ENCODE measurements at regions not wholly inside any gene's neighbourhood (a gene's known extent, or its start where the extent isn't known, plus 50 kb on each side); places are given as distances from the start of the nearest gene placed in this dataset.

DNA sequence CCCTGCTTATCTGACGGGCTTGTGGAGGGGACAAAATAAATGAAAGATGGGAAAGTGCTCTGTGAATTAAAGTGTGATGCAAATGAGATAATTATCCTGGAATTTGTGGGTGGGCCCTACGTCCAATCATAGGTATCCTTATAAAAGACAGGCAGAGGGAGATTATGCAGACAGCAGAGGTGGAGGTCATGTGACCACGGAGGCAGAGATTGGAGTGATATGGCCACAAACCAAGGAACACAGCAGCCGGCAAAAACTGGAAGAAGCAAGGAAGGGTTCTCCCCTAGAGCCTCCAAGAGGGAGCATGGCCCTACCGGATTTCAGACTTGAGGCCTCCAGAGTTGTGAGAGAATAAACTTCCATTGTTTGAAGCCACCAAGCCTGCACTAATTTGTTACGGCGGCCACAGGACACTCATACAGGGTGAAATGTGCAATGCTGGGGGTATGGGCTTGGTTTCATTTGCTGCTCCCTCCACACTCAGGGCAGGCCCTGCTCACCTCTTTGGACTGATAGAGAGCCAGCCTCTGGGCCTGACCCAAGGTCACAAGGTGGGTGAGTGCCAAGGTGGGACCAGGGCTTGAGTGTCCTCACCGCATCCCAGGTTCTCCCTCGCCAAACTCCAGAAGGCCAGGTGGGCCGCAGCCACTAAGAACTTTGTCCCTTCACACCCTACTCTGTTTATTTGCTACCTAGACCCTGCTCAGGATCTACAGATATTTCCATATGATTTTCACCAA lies 149.6 kb upstream of the TNRC6C start:
- ATAC-seq: no peak
- Mint-ChIP-seq H3K27me3 (peaks cover 14% of the 10 kb centered on the region), H3K4me3 (no peak overlapping the region), H3K4me1 (no peaks in the 10 kb centered on the region), H3K36me3 (no peaks in the 10 kb centered on the region), H3K27ac (no peak overlapping the region), H3K9me3 (no peaks in the 10 kb centered on the region)

DNA sequence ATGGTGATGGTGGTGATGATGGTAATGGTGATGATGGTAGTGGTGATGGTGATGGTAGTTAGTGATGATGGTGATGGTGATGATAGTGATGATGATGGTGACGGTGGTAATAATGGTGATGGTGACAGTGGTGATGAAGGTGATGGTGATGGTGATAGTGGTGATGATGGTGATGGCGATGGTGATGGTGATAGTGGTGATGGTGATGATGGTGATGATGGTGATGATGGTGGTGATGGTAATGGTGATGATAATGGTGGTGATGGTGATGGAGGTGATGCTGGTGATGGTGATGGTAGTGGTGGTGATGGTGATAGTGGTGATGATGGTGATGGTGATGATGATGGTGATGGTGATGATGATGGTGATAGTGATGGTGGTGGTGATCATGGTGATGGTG lies 148.7 kb upstream of the TNRC6C start:
- Mint-ChIP-seq H3K36me3 (no peaks in the 10 kb centered on the region), H3K4me1 (no peaks in the 10 kb centered on the region), H3K4me3 (no peak overlapping the region), H3K27me3 (peaks cover 6% of the 10 kb centered on the region), H3K9me3 (no peaks in the 10 kb centered on the region), H3K27ac (no peak overlapping the region)
- ATAC-seq: no peak

DNA sequence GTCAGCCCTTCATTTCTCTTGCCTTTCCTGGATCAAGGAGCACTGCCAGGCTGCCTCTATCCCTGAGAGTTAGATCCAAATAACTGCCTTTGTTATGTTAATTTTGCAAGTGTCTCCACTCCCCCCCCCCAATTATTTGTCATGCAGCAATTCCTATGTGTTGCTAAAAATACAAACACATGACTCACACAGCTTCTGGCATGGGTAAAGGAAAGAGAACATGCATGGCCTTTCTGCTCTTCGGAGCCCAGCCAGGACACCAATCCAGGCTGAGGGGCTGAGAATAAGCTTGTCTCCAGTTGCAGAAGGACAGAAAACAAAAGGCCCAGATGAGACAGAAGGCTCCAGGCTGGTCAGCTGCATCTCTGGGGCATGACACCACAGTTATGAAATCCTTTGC lies 148.0 kb upstream of the TNRC6C start:
- H3K27me3 Mint-ChIP-seq: peaks cover 9% of the 10 kb centered on the region
- H3K27ac Mint-ChIP-seq: no peak overlapping the region
- no peaks in the 10 kb centered on the region for H3K4me1 Mint-ChIP-seq

DNA sequence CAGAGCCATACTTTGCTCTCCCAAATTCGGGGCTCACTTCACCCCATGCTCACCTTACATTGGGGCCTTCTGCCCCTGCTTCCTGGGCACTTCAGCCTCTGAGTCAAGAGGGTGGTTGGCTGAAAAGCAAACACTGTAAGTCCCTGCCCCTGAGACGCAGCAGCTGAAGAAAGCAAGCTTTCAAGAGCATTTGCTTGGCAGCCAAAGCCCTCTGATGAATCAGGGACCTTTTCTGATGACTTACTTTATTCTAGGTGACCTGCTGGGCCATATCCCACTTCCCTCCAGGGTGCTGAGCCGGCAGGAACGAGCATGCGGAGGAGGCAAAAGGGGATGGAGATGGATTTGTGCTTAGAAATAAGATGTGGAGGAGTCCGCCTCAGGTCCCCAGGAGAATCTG lies 147.0 kb upstream of the TNRC6C start:
- no peak for ATAC-seq
- no peaks in the 10 kb centered on the region for H3K9me3 Mint-ChIP-seq
- peaks cover 13% of the 10 kb centered on the region for H3K27me3 Mint-ChIP-seq
- no peaks in the 10 kb centered on the region for H3K4me1 Mint-ChIP-seq
- H3K27ac Mint-ChIP-seq: no peak overlapping the region
- H3K4me3 Mint-ChIP-seq: no peak overlapping the region
- H3K36me3 Mint-ChIP-seq: no peaks in the 10 kb centered on the region

More for the DNA sequence above, 148.0 kb upstream of the TNRC6C start:
- Mint-ChIP-seq H3K4me3 (no peak overlapping the region), H3K9me3 (no peaks in the 10 kb centered on the region), H3K36me3 (no peaks in the 10 kb centered on the region)
- no peak for ATAC-seq

DNA sequence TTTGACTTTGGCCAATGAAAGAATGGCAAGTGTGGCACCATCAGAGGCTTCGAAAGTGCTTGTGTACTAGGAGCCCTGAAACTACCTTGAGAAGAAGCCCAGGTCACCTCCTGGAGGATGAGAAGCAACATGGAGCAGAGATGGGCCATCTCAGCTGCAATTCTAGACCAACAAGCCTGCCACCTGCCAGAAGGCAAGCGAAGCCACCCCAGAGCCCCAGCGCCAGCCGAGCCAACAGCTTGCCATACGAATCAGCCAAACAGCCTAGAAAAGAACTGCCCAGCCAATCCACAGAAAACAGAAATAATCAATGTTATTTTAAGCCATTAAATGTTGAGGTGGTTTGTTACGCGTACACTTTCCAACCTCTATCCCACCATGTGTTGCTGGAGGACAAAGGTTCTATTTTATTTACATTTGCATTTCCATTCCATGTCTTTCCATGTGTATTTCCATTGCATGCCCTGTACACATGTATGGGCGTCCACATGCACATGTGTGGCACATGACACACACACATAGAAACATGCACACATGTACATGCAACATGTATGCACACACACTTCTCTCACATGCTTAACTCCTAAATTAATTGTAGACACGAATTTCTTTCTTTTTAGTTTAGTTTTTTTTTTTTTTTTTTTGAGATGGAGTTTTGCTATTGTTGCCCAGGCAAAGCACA lies 144.3 kb upstream of the TNRC6C start:
- H3K9me3 Mint-ChIP-seq: no peaks in the 10 kb centered on the region
- H3K36me3 Mint-ChIP-seq: no peaks in the 10 kb centered on the region
- no peak overlapping the region for H3K4me3 Mint-ChIP-seq
- no peaks in the 10 kb centered on the region for H3K4me1 Mint-ChIP-seq
- ATAC-seq: no peak
- peaks cover 26% of the 10 kb centered on the region for H3K27me3 Mint-ChIP-seq
- no peak overlapping the region for H3K27ac Mint-ChIP-seq

DNA sequence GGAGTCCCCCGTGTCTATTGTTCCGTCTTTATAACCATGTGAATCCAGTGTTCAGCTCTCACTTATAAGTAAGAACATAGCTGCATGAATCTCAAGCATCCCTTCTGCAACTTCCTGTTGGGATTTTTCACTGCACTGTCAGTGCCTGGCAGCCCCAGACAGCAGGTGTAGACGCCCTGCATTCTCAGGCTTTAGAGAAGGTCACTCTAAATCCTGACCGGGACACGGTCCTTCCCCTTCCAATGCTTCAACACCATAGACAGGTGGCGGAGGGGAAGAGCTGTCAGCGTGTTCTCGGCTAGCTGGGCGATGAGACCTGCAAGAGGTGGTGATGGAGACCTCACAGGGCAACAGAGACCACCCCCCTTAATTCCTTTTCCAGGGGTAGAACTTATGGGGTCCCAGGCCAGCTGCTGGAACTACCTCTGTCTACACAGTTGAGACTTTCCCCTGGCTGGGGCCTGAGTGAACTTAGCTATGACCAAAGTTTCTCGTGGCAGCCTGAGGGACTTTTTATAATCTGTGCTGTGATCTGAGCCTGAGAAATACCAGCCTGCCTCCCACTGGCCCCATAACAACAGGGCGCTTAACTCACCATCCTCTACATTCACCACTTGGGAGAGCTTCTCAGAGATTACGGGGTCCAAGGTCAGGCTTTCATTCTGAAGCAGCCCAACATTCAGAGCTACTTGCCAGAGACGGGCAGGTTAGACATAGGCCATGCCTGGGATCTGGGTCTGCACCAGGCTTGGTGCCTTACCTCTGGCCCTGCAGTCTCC lies 143.2 kb upstream of the TNRC6C start:
- no peak for ATAC-seq

DNA sequence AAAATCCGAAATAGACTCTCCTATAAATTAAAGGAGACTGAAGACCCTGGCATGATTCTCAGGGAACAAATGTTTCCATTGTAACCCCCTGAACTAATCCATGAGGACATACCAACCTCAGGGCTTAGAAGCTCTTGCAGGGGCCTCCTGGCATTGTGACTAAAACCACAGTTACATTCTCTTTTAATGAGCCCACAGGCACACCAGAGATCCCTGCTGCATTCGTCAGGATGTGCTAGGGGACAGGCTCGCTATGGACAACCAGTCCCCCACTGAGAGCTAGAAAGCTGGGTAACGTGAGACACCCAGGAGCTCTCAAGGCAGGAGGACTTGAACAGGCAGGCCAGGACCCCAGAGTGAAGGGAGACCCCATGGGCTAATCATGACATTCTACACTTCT lies 140.6 kb upstream of the TNRC6C start:
- Mint-ChIP-seq H3K36me3 (no peaks in the 10 kb centered on the region), H3K27ac (no peak overlapping the region), H3K4me3 (no peak overlapping the region), H3K4me1 (peaks cover 13% of the 10 kb centered on the region), H3K9me3 (no peaks in the 10 kb centered on the region), H3K27me3 (peaks cover 64% of the 10 kb centered on the region)
- no peak for ATAC-seq

More for the DNA sequence above, 143.2 kb upstream of the TNRC6C start:
- H3K36me3 Mint-ChIP-seq: no peaks in the 10 kb centered on the region
- peaks cover 37% of the 10 kb centered on the region for H3K27me3 Mint-ChIP-seq
- H3K9me3 Mint-ChIP-seq: no peaks in the 10 kb centered on the region
- H3K27ac Mint-ChIP-seq: no peak overlapping the region
- peaks cover 4% of the 10 kb centered on the region for H3K4me1 Mint-ChIP-seq
- no peak overlapping the region for H3K4me3 Mint-ChIP-seq

DNA sequence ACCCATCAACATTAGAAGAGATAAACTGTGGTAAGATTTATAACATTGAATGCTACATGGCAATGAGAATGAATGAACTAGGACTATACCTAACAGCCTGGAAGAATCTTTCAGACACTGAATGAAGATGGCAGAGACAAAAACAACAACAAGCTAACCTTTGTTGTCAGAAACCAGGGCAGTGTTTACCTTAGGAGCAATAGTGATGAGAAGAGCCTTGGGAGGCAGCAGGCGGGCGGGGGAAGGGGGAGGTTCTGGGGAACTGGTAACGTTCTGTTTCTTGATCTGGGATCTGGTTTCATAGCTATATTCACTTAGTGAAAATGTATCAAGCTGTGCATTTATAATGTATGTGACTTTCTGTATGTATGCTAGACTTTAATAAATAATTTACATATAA lies 139.0 kb upstream of the TNRC6C start:
- no peak overlapping the region for H3K27ac Mint-ChIP-seq
- peaks cover 79% of the 10 kb centered on the region for H3K27me3 Mint-ChIP-seq

DNA sequence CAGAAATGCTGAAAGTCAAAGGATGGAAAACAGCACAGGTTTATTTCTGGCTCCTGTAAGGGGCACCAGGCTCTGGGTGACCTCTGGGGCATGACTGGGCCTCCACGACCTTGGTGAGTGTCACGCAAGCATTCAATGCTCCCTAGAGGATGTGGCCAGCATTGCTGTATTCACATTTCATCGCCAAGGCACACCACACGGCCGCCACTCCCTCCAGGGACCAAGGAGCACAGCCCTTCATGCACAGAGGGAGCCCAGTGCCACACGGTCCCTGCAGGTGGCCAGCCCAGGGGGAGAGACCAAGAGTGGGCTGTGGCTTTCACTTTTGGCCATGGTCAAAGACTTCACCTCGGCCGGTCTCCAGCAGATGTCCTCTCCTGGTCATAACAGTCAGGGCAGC lies 137.4 kb upstream of the TNRC6C start:
- H3K27ac Mint-ChIP-seq: no peak overlapping the region
- ATAC-seq: peak; percentile 90
- H3K4me1 Mint-ChIP-seq: peaks cover 13% of the 10 kb centered on the region
- H3K36me3 Mint-ChIP-seq: no peaks in the 10 kb centered on the region
- H3K4me3 Mint-ChIP-seq: no peak overlapping the region
- H3K9me3 Mint-ChIP-seq: no peaks in the 10 kb centered on the region
- H3K27me3 Mint-ChIP-seq: peaks cover 69% of the 10 kb centered on the region

More for the DNA sequence above, 139.0 kb upstream of the TNRC6C start:
- no peaks in the 10 kb centered on the region for H3K9me3 Mint-ChIP-seq
- H3K4me3 Mint-ChIP-seq: no peak overlapping the region
- peaks cover 13% of the 10 kb centered on the region for H3K4me1 Mint-ChIP-seq
- ATAC-seq: no peak
- H3K36me3 Mint-ChIP-seq: no peaks in the 10 kb centered on the region

DNA sequence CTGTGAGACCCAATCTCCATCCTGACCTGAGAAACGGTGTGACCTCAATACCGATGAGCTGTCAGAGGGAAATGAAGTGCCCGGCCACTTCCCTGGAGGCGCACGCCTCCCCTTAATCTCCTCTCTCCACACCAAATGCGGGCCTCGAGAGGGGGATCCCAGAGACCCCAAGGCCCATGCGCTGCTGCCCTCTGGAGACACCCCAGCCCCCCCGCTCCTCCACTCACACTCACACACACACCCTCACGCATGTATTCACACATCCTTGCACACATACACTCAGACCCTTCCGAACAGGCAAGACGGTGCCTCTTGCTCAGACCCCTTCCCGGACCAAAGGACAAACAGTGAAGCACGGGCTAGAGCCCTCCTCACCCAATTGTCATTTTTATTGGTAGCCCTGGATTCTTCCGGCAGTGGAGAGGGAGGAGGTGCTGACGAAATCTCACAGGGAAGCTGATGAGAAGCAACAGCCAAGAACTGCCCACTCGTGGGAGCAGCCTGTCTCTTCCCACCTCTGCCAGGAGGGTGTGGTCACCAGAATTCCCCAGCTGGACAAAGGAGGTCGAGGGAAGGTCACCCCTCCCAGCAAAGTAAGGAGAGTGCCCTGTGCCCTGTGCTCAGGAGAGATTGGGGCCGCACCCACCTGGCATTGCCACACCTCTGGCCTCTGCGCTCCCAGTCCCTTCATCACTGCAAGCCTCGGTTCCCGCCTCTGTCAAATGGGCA lies 136.0 kb upstream of the TNRC6C start:
- H3K9me3 Mint-ChIP-seq: no peaks in the 10 kb centered on the region
- no peak for ATAC-seq
- peaks cover 69% of the 10 kb centered on the region for H3K27me3 Mint-ChIP-seq
- peaks cover 13% of the 10 kb centered on the region for H3K4me1 Mint-ChIP-seq
- no peaks in the 10 kb centered on the region for H3K36me3 Mint-ChIP-seq
- H3K27ac Mint-ChIP-seq: no peak overlapping the region
- H3K4me3 Mint-ChIP-seq: no peak overlapping the region

DNA sequence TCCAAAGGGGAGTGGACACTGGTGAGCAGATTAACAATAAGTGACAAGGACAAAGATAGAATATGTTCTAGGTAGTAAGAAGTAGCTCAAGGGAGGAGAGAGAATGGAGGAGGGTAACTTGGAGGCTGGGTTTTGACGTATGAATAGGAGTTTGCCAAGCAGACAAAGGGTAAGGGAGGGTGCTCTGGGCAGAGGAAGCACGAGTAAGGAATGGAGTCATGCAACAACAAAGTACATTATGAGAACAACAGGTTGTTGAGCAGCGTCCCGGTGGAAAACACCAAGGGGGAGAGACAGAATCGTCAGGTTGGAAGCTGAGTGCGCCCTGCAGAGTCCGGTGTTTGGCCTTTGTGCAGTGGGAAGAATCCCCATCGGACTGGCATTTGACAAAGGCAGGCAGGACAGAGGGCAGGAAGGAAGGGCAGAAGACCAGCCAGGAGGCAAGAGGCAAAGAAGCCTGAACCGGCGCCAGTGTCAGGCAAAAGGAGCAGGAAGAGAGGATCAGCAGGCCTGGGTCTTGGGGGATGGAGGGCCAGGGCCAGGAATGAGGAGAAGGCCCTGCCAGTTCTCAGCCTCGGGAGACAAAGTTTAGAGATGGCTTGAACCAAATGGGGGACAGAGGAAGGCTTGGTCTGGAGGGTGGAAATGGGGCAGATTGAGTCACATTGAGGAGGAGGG lies 134.3 kb upstream of the TNRC6C start:
- H3K9me3 Mint-ChIP-seq: peaks cover 5% of the 10 kb centered on the region

DNA sequence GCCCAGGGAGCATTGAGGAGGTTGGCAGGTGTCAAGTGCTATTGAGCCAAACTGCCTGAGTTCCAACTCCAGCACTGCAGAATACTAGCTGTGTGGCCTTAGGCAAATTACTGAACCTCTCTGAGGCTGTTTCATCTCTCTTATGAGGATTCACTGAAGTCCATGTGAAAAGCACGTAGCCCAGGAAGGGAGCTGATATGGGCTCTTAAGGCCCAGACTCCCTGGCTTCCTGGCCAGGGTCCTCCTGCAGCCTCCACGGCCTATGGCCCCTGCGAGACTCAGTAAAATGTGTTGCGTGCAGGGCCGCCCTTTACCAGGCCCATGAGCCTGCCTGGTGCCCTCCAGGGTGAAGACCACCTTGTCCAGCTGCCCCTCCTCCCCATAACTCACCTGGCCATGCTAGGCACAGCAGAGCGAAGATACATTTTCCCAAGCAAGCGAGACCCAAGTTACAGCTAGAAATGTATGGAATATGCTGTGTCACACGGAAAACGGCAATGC lies 133.7 kb upstream of the TNRC6C start:
- H3K4me3 Mint-ChIP-seq: no peak overlapping the region
- peaks cover 51% of the 10 kb centered on the region for H3K27me3 Mint-ChIP-seq
- no peak overlapping the region for H3K27ac Mint-ChIP-seq
- ATAC-seq: no peak
- no peaks in the 10 kb centered on the region for H3K36me3 Mint-ChIP-seq
- peaks cover 13% of the 10 kb centered on the region for H3K4me1 Mint-ChIP-seq
- H3K9me3 Mint-ChIP-seq: peaks cover 5% of the 10 kb centered on the region

More for the DNA sequence above, 134.3 kb upstream of the TNRC6C start:
- Mint-ChIP-seq H3K27me3 (peaks cover 56% of the 10 kb centered on the region), H3K27ac (no peak overlapping the region), H3K36me3 (no peaks in the 10 kb centered on the region), H3K4me3 (no peak overlapping the region), H3K4me1 (peaks cover 13% of the 10 kb centered on the region)
- no peak for ATAC-seq

DNA sequence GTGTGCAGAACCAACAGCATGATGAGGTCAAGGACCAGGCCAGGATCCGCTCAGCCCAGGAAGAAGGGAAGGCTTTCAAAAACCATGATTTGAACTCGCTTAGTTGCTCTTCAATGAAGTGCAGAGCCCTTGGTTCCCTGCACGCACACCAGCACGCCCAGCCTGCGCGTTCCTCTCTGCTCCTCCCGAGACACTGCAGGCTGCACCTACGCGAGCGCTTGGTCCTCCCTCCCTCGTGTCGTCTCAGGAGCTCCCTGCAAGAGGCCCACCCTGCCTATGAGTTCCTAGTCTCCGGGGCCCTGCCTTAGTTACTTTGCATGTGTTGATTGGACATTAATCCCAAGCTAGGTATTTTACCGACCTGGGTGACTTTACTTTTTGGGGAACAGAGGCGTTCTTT lies 132.9 kb upstream of the TNRC6C start:
- no peak for ATAC-seq

DNA sequence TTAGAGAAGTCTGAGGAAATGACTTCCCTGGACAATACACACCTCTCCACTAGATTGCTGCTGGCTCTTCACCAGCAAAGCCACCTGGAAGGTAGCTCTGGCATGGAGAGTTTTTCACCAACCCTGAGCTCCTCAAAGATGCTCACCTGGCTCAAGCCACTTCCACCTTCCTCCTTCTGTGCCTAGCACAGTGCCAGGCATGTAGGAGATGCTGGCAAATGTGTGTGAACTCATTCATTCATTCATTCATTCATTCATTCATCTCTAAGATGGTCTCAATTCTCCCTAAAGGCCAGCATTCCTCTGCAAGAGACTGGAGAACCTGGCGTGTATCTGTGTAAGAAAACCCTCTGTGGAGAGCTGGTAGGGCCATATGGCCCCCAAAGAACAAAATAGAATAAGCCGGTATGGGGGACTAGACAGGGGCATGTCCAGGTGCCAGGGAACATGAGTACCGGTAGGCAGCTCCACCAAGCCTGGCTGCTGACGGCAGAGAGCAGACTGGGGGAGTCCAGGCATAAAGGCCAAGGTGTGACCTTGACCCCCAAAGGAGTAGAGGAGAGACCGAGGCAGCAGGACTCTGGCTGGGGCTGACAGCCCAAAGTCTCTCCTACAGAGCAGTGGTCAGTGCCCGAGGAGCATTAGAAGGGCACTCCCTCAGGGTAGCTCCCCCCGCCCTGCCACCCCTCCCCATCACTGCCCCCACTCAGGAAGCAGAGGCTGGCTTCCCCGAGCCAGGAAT lies 132.2 kb upstream of the TNRC6C start:
- no peak for ATAC-seq
- peaks cover 2% of the 10 kb centered on the region for H3K4me1 Mint-ChIP-seq
- H3K4me3 Mint-ChIP-seq: no peak overlapping the region
- H3K9me3 Mint-ChIP-seq: peaks cover 5% of the 10 kb centered on the region
- H3K36me3 Mint-ChIP-seq: no peaks in the 10 kb centered on the region
- no peak overlapping the region for H3K27ac Mint-ChIP-seq
- H3K27me3 Mint-ChIP-seq: peaks cover 46% of the 10 kb centered on the region

More for the DNA sequence above, 132.9 kb upstream of the TNRC6C start:
- Mint-ChIP-seq H3K27me3 (peaks cover 46% of the 10 kb centered on the region), H3K9me3 (peaks cover 5% of the 10 kb centered on the region), H3K36me3 (no peaks in the 10 kb centered on the region), H3K4me1 (peaks cover 5% of the 10 kb centered on the region), H3K27ac (no peak overlapping the region), H3K4me3 (no peak overlapping the region)
